GM06990 (cell line): ENCODE measurements at regions not wholly inside any gene's neighbourhood (a gene's known extent, or its start where the extent isn't known, plus 50 kb on each side); places are given as distances from the start of the nearest gene placed in this dataset.

Experiments used
- DNase-seq: peaks from one replicate; pipeline ENCODE4 v3.0.0-alpha.2; 2011; ENCODE audit not compliant: insufficient read length; ENCODE audit errors: extremely low read depth
- H3K27me3 ChIP-seq: replicated peaks from 2 replicates; pipeline ENCODE4 v1.6.0; 2011; ENCODE audit warnings: low read length; ENCODE audit not compliant: control insufficient read depth, insufficient read depth
- H3K36me3 ChIP-seq: 2 replicates; pipeline ENCODE4 v1.5.1; 2011; ENCODE audit warnings: low read length; ENCODE audit not compliant: control insufficient read depth, insufficient read depth
- H3K4me3 ChIP-seq: replicated peaks from 2 replicates; pipeline ENCODE4 v1.5.1; 2011; ENCODE audit warnings: low read depth, mild to moderate bottlenecking, control low read depth, low read length
- TF ChIP-seq, protein P1 (sequence below): IDR thresholded peaks from 2 replicates; pipeline ENCODE4 v1.5.1; 2011; ENCODE audit warnings: low read length, control low read depth, mild to moderate bottlenecking, inconsistent platforms; ENCODE audit not compliant: insufficient read depth, poor library complexity, severe bottlenecking

DNA sequence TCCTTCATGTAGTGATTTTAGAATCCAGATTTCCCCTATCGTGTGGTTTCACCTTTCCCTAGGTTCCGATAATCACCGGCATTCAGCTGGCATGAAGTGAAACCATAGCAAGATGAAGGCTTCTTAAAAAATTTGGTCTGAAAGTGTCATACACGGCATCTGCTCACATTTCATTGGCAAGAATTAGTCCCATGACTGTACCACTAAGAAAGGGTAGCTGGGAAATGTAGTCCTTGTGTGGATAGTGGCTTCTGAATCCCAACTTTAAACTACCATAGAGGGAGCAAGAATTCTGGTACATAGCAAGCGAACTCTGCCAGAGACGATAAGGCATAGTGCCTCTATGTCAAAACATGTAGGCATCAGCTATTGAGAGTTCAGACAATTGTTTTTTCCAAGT, 360.1 kb upstream of the TBX3 start:
- Histone ChIP-seq H3K36me3 (no peaks in the 10 kb centered on the region), H3K27me3 (no peaks in the 10 kb centered on the region), H3K4me3 (no peak overlapping the region)
- no peak for DNase-seq
- TF ChIP-seq, protein P1, sequence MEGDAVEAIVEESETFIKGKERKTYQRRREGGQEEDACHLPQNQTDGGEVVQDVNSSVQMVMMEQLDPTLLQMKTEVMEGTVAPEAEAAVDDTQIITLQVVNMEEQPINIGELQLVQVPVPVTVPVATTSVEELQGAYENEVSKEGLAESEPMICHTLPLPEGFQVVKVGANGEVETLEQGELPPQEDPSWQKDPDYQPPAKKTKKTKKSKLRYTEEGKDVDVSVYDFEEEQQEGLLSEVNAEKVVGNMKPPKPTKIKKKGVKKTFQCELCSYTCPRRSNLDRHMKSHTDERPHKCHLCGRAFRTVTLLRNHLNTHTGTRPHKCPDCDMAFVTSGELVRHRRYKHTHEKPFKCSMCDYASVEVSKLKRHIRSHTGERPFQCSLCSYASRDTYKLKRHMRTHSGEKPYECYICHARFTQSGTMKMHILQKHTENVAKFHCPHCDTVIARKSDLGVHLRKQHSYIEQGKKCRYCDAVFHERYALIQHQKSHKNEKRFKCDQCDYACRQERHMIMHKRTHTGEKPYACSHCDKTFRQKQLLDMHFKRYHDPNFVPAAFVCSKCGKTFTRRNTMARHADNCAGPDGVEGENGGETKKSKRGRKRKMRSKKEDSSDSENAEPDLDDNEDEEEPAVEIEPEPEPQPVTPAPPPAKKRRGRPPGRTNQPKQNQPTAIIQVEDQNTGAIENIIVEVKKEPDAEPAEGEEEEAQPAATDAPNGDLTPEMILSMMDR = no peak

DNA sequence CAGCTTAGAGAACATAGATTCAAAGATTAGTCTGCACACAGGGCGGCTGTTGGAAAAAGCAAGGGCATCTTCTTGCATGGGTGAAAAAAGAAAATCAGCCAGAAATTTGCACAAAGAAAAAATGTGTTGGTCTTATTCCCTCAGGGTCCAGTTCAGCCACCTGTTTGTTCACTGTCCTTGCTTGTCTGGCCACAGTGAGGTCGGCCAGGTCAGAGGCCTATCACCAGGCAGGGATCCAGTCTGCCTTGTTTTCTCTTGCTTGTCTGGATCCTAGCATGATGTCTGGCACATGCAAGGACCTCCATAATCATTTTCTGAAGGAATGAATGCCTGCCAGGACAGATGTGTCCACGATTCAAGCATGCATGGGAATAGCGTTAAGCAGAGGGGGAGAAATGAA, 359.1 kb upstream of the TBX3 start:
- Histone ChIP-seq H3K27me3 (no peaks in the 10 kb centered on the region), H3K4me3 (no peak overlapping the region), H3K36me3 (no peaks in the 10 kb centered on the region)
- TF ChIP-seq, protein P1 = no peak
- DNase-seq = no peak

DNA sequence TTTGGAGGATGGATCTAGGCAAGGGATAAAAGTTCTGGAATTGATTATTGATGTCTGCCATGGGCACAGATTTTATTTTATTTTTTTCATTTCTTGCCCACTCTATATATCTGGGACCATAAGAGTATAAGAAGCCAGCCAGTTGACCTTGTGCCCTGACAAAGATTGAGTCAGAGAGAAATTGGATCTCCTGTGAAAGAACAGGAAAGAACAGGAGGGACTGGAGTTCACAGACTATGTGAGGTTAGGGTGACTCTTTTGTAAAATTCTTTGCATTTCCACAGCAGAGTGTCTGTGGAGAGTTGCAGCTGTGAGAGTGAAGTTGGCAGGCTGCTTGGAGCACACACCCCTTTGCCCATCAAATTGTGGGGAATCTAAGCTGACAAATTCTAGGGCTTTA, 358.4 kb upstream of the TBX3 start:
- Histone ChIP-seq H3K36me3 (no peaks in the 10 kb centered on the region), H3K27me3 (no peaks in the 10 kb centered on the region), H3K4me3 (no peak overlapping the region)
- DNase-seq = no peak
- TF ChIP-seq, protein P1 = no peak

DNA sequence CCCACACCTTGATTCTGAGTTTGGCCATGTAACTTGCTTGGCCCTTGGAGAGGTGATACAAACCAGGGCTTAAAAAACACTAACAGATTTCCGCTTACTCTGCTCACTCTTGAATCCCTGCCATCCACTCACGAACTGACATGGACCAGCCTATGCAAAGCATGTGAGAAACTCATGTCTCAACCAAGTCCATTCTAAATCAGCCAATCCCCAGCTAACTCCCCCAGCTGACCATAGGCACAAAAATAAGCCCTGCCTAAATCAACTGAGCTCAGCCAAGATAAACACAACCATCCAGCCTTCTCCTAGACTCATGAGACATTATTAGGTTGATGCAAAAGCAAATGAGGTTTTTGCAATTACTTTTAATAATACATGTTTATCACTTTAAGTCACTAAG, 353.9 kb upstream of the TBX3 start:
- TF ChIP-seq, protein P1 = no peak
- no peak for DNase-seq
- H3K36me3 ChIP-seq = no peaks in the 10 kb centered on the region
- H3K27me3 ChIP-seq = no peaks in the 10 kb centered on the region
- no peak overlapping the region for H3K4me3 ChIP-seq

DNA sequence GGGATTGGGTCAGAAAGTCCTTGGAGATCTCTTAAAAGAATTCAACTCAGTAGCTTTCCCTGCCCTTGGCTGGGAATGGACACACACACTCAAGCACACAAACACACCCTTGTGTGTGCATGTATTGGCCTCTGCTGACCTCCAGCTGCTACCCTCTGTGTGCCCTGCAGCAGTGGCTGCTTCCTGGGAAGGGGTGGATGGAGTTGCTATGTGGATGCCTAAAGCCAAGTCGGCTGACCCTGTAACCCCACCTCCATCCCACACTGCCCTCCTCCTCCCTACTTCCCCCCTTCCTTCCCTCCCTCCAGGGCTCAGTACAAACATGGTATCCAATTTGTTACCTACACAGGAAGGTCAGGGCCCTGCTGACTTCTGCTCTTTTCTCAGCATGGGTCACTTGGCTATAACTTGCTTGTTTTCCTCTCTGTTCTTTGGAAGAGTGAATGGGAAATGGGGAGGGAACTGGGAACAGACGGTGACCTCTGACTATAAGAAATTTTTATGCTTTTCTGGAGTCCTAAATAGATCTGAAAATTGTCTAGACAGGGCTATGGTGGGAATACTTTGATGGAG, 351.6 kb upstream of the TBX3 start:
- no peak overlapping the region for H3K4me3 ChIP-seq
- H3K27me3 ChIP-seq = no peaks in the 10 kb centered on the region
- TF ChIP-seq, protein P1 = no peak
- DNase-seq = no peak
- no peaks in the 10 kb centered on the region for H3K36me3 ChIP-seq

DNA sequence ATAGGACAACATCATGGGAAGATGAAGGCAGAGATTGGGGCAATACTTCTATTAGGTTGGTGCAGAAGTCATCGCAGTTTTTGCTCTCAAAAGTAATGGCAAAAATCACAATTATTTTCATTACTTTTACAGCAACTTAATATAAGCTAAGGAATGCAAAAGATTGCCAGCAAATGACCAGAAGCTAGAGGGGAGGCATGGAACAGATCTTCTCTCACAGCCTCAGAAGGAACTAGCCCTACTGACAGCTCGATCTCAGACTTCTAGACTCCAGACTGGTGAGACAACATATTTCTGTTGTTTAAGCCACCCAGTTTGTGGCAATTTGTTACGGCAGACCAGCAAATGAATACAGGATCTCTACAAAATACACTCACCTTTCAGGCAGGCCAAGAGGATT, 348.5 kb upstream of the TBX3 start:
- no peak overlapping the region for H3K4me3 ChIP-seq
- TF ChIP-seq, protein P1 = no peak

More for the DNA sequence above, 348.5 kb upstream of the TBX3 start:
- no peaks in the 10 kb centered on the region for H3K27me3 ChIP-seq
- no peak for DNase-seq
- H3K36me3 ChIP-seq = no peaks in the 10 kb centered on the region
